SJSA1 (cell line): ENCODE measurements at regions not wholly inside any gene's neighbourhood (a gene's known extent, or its start where the extent isn't known, plus 50 kb on each side); places are given as distances from the start of the nearest gene placed in this dataset.

Experiments
- DNase-seq, 2 experiments: peaks; one replicate each; pipeline ENCODE4 v3.0.0-alpha.2; 2015 to 2020; ENCODE audit warnings: low spot score in 2 of 2, low read depth in 1 of 2
- H3K27ac ChIP-seq: fragments of 250-450 bp; sonication (Bioruptor Pico); 2 replicates; pipeline ENCODE4 v1.5.1; 2020; ENCODE audit warnings: mild to moderate bottlenecking, moderate library complexity
- H3K27me3 ChIP-seq: fragments of 250-450 bp; sonication (Bioruptor Pico); replicated peaks from 2 replicates; pipeline ENCODE4 v1.5.1; 2020; ENCODE audit warnings: mild to moderate bottlenecking, moderate library complexity
- H3K36me3 ChIP-seq: fragments of 250-450 bp; sonication (Bioruptor Pico); 2 replicates; pipeline ENCODE4 v1.5.1; 2020; ENCODE audit warnings: mild to moderate bottlenecking
- H3K4me1 ChIP-seq: fragments of 250-450 bp; sonication (Bioruptor Pico); replicated peaks from 2 replicates; pipeline ENCODE4 v1.6.1; 2021; ENCODE audit warnings: mild to moderate bottlenecking
- H3K4me3 ChIP-seq: fragments of 250-450 bp; sonication (Bioruptor Pico); 2 replicates; pipeline ENCODE4 v1.5.1; 2020; ENCODE audit warnings: mild to moderate bottlenecking
- H3K9me3 ChIP-seq: fragments of 250-450 bp; sonication (Bioruptor Pico); replicated peaks from 2 replicates; pipeline ENCODE4 v1.5.1; 2020; ENCODE audit warnings: mild to moderate bottlenecking

GRCh38 chr3:16813336-16813735 lies 71.4 kb upstream of the PLCL2 start:
- Histone ChIP-seq H3K9me3 (no peaks in the 10 kb centered on the region), H3K4me1 (no peaks in the 10 kb centered on the region), H3K4me3 (no peak overlapping the region), H3K27me3 (no peaks in the 10 kb centered on the region), H3K36me3 (no peaks in the 10 kb centered on the region), H3K27ac (no peak overlapping the region)
- no peak for DNase-seq

GRCh38 chr3:16816048-16816780 lies 68.5 kb upstream of the PLCL2 start:
- no peaks in the 10 kb centered on the region for H3K4me1 ChIP-seq
- no peaks in the 10 kb centered on the region; the same call in 1 of the 2 replicates for H3K9me3 ChIP-seq
- H3K27ac ChIP-seq = no peak overlapping the region
- no peaks in the 10 kb centered on the region for H3K27me3 ChIP-seq
- DNase-seq = no peak
- H3K36me3 ChIP-seq = no peaks in the 10 kb centered on the region
- H3K4me3 ChIP-seq = no peak overlapping the region

- Histone ChIP-seq H3K4me1 (no peaks in the 10 kb centered on the region), H3K9me3 (no peaks in the 10 kb centered on the region; the same call in 1 of the 2 replicates), H3K36me3 (no peaks in the 10 kb centered on the region), H3K27me3 (no peaks in the 10 kb centered on the region), H3K27ac (no peak overlapping the region), H3K4me3 (no peak overlapping the region)
- no peak for DNase-seq
Measured at GRCh38 chr3:16817197-16817596, 67.6 kb upstream of the PLCL2 start.

- no peak overlapping the region for H3K4me3 ChIP-seq
- no peaks in the 10 kb centered on the region; the same call in 1 of the 2 replicates for H3K9me3 ChIP-seq
- no peak overlapping the region for H3K27ac ChIP-seq
- no peaks in the 10 kb centered on the region for H3K27me3 ChIP-seq
- no peak for DNase-seq
- H3K36me3 ChIP-seq = no peaks in the 10 kb centered on the region
- no peaks in the 10 kb centered on the region for H3K4me1 ChIP-seq
Measured at GRCh38 chr3:16818194-16818593, 66.6 kb upstream of the PLCL2 start.

GRCh38 chr3:16818945-16819344 lies 65.8 kb upstream of the PLCL2 start:
- Histone ChIP-seq H3K27ac (no peak overlapping the region), H3K4me3 (no peak overlapping the region), H3K4me1 (no peaks in the 10 kb centered on the region), H3K27me3 (no peaks in the 10 kb centered on the region), H3K36me3 (no peaks in the 10 kb centered on the region), H3K9me3 (no peaks in the 10 kb centered on the region; the same call in 1 of the 2 replicates)
- DNase-seq = no peak

GRCh38 chr3:16820485-16820884 lies 64.3 kb upstream of the PLCL2 start:
- Histone ChIP-seq H3K27me3 (no peaks in the 10 kb centered on the region), H3K36me3 (no peaks in the 10 kb centered on the region), H3K4me3 (no peak overlapping the region), H3K4me1 (no peaks in the 10 kb centered on the region), H3K9me3 (no peaks in the 10 kb centered on the region; the same call in 1 of the 2 replicates), H3K27ac (no peak overlapping the region)
- DNase-seq = no peak

GRCh38 chr3:16821053-16821452 lies 63.7 kb upstream of the PLCL2 start:
- Histone ChIP-seq H3K27ac (no peak overlapping the region), H3K27me3 (no peaks in the 10 kb centered on the region), H3K36me3 (no peaks in the 10 kb centered on the region), H3K4me3 (no peak overlapping the region), H3K4me1 (no peaks in the 10 kb centered on the region), H3K9me3 (no peaks in the 10 kb centered on the region; the same call in 1 of the 2 replicates)
- DNase-seq = no peak

- H3K4me1 ChIP-seq = no peaks in the 10 kb centered on the region
- no peak overlapping the region for H3K27ac ChIP-seq
- H3K4me3 ChIP-seq = no peak overlapping the region
- DNase-seq = no peak
- no peaks in the 10 kb centered on the region for H3K36me3 ChIP-seq
- no peaks in the 10 kb centered on the region for H3K27me3 ChIP-seq
- H3K9me3 ChIP-seq = no peaks in the 10 kb centered on the region; the same call in 1 of the 2 replicates
Measured at GRCh38 chr3:16824081-16824696, 60.6 kb upstream of the PLCL2 start.

GRCh38 chr3:16825617-16826204 lies 59.0 kb upstream of the PLCL2 start:
- no peaks in the 10 kb centered on the region for H3K27me3 ChIP-seq
- no peaks in the 10 kb centered on the region for H3K4me1 ChIP-seq
- no peaks in the 10 kb centered on the region for H3K36me3 ChIP-seq
- H3K4me3 ChIP-seq = no peak overlapping the region
- no peak overlapping the region for H3K27ac ChIP-seq
- DNase-seq = no peak
- no peaks in the 10 kb centered on the region for H3K9me3 ChIP-seq

- H3K36me3 ChIP-seq = no peaks in the 10 kb centered on the region
- DNase-seq = peak in 1 of 2 experiments; percentile 39
- no peak overlapping the region for H3K4me3 ChIP-seq
- H3K27me3 ChIP-seq = no peaks in the 10 kb centered on the region
- no peaks in the 10 kb centered on the region for H3K9me3 ChIP-seq
- H3K27ac ChIP-seq = no peak overlapping the region
- no peaks in the 10 kb centered on the region for H3K4me1 ChIP-seq
Measured at GRCh38 chr3:16828815-16829214, 55.9 kb upstream of the PLCL2 start.

GRCh38 chr3:16831846-16832245 lies 52.9 kb upstream of the PLCL2 start:
- Histone ChIP-seq H3K36me3 (no peaks in the 10 kb centered on the region), H3K4me3 (no peak overlapping the region), H3K9me3 (no peaks in the 10 kb centered on the region), H3K27ac (no peak overlapping the region), H3K27me3 (no peaks in the 10 kb centered on the region; the same call in 1 of the 2 replicates), H3K4me1 (no peaks in the 10 kb centered on the region; the same call in 1 of the 2 replicates)
- DNase-seq = no peak

- Histone ChIP-seq H3K4me1 (no peaks in the 10 kb centered on the region; the same call in 1 of the 2 replicates), H3K36me3 (no peaks in the 10 kb centered on the region), H3K4me3 (no peak overlapping the region), H3K27me3 (no peaks in the 10 kb centered on the region; the same call in 1 of the 2 replicates), H3K27ac (no peak overlapping the region), H3K9me3 (no peaks in the 10 kb centered on the region)
- DNase-seq = no peak
Measured at GRCh38 chr3:16834214-16834613, 50.5 kb upstream of the PLCL2 start.

GRCh38 chr3:16834753-16835152 lies 50.0 kb upstream of the PLCL2 start:
- Histone ChIP-seq H3K9me3 (no peaks in the 10 kb centered on the region), H3K4me1 (no peaks in the 10 kb centered on the region; the same call in 1 of the 2 replicates), H3K27me3 (no peaks in the 10 kb centered on the region; the same call in 1 of the 2 replicates), H3K4me3 (no peak overlapping the region), H3K36me3 (no peaks in the 10 kb centered on the region), H3K27ac (no peak overlapping the region)
- DNase-seq = no peak
